ENCODE measurements at regions not wholly inside any gene's neighbourhood (a gene's known extent, or its start where the extent isn't known, plus 50 kb on each side); places are given as distances from the start of the nearest gene placed in this dataset.

DNA sequence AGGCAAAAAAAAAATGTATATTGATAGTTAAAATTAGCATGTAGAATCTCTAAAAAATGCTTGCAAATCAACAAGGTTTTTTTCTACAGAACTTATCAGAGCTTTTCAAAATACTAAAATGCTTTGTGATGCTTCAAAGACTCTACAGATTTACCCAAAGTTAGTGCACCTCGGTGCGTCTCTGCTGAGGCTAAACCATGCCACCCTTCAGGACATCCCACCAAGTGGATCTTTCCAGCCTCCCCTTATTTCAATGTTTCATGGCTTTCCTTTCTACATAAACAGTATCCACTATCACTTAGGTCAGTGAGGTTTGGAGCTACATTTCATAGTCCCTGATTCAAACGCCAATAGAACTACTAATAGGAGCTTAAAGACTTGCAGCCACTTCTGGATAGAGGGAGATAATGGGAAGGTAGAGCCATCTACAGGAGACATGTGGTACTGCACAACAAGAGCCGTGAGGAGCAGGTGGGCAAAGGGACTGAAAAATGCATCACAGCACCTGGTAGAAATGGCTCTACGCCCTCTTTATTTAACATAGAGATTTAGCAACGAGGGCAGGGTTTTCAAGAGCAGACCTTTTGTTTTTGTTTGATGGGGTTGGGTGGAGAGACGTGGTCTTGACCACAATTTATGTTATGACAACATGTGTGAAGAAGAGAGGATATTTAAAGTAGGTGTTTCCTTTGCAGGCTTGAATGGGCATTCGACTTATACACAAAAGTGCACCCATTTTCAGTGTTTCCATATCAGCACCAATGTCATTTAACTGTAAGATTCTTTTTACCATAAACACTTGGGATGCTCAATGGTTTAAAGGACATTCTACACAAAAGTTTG is 56.1 kb upstream of the SLC35G4 start:
- Histone ChIP-seq H3K27me3 (ENCODE audit: low read depth, low read length) (no peaks in the 10 kb centered on the region), H3K27ac (ENCODE audit: low read length) (no peak overlapping the region)

GRCh38 chr18:11548916-11549551 is 60.4 kb upstream of the SLC35G4 start:
- Histone ChIP-seq H3K27me3 (ENCODE audit: low read depth, low read length) (no peaks in the 10 kb centered on the region), H3K4me1 (ENCODE audit: control insufficient read depth in 1 of 2, insufficient read depth in 2 of 2, low read length in 2 of 2) (no peaks in the 10 kb centered on the region), H3K27ac (ENCODE audit: low read length) (no peak overlapping the region), H3K9me3 (ENCODE audit: control insufficient read depth in 1 of 2, low read length in 2 of 2) (peaks cover 5% of the 10 kb centered on the region in 2 donors), H3K36me3 (ENCODE audit: control insufficient read depth in 1 of 2, insufficient read depth in 2 of 2, low read length in 2 of 2) (no peaks in the 10 kb centered on the region), H3K4me3 (ENCODE audit: low read depth in 1 of 2, low read length in 2 of 2) (no peak overlapping the region)

More for the DNA sequence above, 56.1 kb upstream of the SLC35G4 start:
- Histone ChIP-seq H3K36me3 (ENCODE audit: control insufficient read depth in 1 of 2, insufficient read depth in 2 of 2, low read length in 2 of 2) (no peaks in the 10 kb centered on the region), H3K4me1 (ENCODE audit: control insufficient read depth in 1 of 2, insufficient read depth in 2 of 2, low read length in 2 of 2) (no peaks in the 10 kb centered on the region), H3K4me3 (ENCODE audit: low read depth in 1 of 2, low read length in 2 of 2) (no peak overlapping the region), H3K9me3 (ENCODE audit: control insufficient read depth in 1 of 2, low read length in 2 of 2) (no peaks in the 10 kb centered on the region)

- no peak overlapping the region for H3K4me3 ChIP-seq (ENCODE audit: low read depth in 1 of 2, low read length in 2 of 2)
- no peaks in the 10 kb centered on the region for H3K36me3 ChIP-seq (ENCODE audit: control insufficient read depth in 1 of 2, insufficient read depth in 2 of 2, low read length in 2 of 2)
- peaks cover 6 to 10% of the 10 kb centered on the region in 2 donors for H3K9me3 ChIP-seq (ENCODE audit: control insufficient read depth in 1 of 2, low read length in 2 of 2)
- H3K27ac ChIP-seq (ENCODE audit: low read length) = no peak overlapping the region
- H3K27me3 ChIP-seq (ENCODE audit: low read depth, low read length) = no peaks in the 10 kb centered on the region
- no peaks in the 10 kb centered on the region for H3K4me1 ChIP-seq (ENCODE audit: control insufficient read depth in 1 of 2, insufficient read depth in 2 of 2, low read length in 2 of 2)
These were observed 61.0 kb upstream of the SLC35G4 start for GRCh38 chr18:11548396-11548795.

DNA sequence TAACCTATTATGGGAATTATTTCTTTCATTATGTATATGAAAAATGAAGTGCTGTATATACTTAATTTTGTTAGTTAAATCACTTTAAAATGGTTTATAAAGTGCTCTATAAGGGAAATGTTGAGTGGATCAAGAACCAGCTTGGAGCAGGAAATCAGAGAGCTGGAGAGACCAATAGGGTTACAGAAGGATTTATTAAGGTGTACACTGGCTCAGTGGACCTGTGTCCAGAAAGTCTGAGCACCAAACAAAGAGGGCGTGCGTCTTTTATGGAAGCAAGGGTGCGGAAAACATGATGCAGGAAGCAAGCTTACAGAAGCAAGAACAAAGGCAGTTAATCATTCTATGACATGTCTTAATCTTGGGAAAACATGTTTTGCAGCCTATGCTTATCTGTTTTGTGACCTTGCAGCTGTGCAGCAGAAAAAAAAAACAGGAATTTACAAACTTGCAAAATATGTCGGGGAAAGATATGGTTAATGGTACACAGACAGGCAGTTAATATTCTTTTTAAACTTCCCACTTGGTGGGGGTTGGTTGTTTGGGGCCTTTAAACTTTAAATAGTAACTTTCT is 65.2 kb upstream of the SLC35G4 start:
- Histone ChIP-seq H3K27ac (ENCODE audit: low read length) (no peak overlapping the region), H3K4me1 (ENCODE audit: control insufficient read depth in 1 of 2, insufficient read depth in 2 of 2, low read length in 2 of 2) (no peaks in the 10 kb centered on the region), H3K36me3 (ENCODE audit: control insufficient read depth in 1 of 2, insufficient read depth in 2 of 2, low read length in 2 of 2) (no peaks in the 10 kb centered on the region), H3K27me3 (ENCODE audit: low read depth, low read length) (no peaks in the 10 kb centered on the region), H3K4me3 (ENCODE audit: low read depth in 1 of 2, low read length in 2 of 2) (no peak overlapping the region), H3K9me3 (ENCODE audit: control insufficient read depth in 1 of 2, low read length in 2 of 2) (peaks cover 6 to 13% of the 10 kb centered on the region in 2 donors)

GRCh38 chr18:11541179-11541578 is 68.2 kb upstream of the SLC35G4 start:
- Histone ChIP-seq H3K27ac (ENCODE audit: low read length) (no peak overlapping the region), H3K4me1 (ENCODE audit: control insufficient read depth in 1 of 2, insufficient read depth in 2 of 2, low read length in 2 of 2) (no peaks in the 10 kb centered on the region), H3K9me3 (ENCODE audit: control insufficient read depth in 1 of 2, low read length in 2 of 2) (peaks cover 6 to 13% of the 10 kb centered on the region in 2 donors), H3K36me3 (ENCODE audit: control insufficient read depth in 1 of 2, insufficient read depth in 2 of 2, low read length in 2 of 2) (no peaks in the 10 kb centered on the region), H3K4me3 (ENCODE audit: low read depth in 1 of 2, low read length in 2 of 2) (no peak overlapping the region), H3K27me3 (ENCODE audit: low read depth, low read length) (no peaks in the 10 kb centered on the region)

- Histone ChIP-seq H3K4me3 (ENCODE audit: low read depth in 1 of 2, low read length in 2 of 2) (no peak overlapping the region), H3K36me3 (ENCODE audit: control insufficient read depth in 1 of 2, insufficient read depth in 2 of 2, low read length in 2 of 2) (no peaks in the 10 kb centered on the region), H3K4me1 (ENCODE audit: control insufficient read depth in 1 of 2, insufficient read depth in 2 of 2, low read length in 2 of 2) (no peaks in the 10 kb centered on the region), H3K27me3 (ENCODE audit: low read depth, low read length) (no peaks in the 10 kb centered on the region), H3K27ac (ENCODE audit: low read length) (no peak overlapping the region), H3K9me3 (ENCODE audit: control insufficient read depth in 1 of 2, low read length in 2 of 2) (no peaks in the 10 kb centered on the region)
These were observed 75.4 kb upstream of the SLC35G4 start for GRCh38 chr18:11533942-11534496.

- no peaks in the 10 kb centered on the region for H3K27me3 ChIP-seq (ENCODE audit: low read depth, low read length)
- H3K4me3 ChIP-seq (ENCODE audit: low read depth in 1 of 2, low read length in 2 of 2) = no peak overlapping the region
- no peaks in the 10 kb centered on the region for H3K9me3 ChIP-seq (ENCODE audit: control insufficient read depth in 1 of 2, low read length in 2 of 2)
- no peaks in the 10 kb centered on the region for H3K4me1 ChIP-seq (ENCODE audit: control insufficient read depth in 1 of 2, insufficient read depth in 2 of 2, low read length in 2 of 2)
- no peaks in the 10 kb centered on the region for H3K36me3 ChIP-seq (ENCODE audit: control insufficient read depth in 1 of 2, insufficient read depth in 2 of 2, low read length in 2 of 2)
- no peak overlapping the region for H3K27ac ChIP-seq (ENCODE audit: low read length)
These were observed 75.9 kb upstream of the SLC35G4 start for GRCh38 chr18:11533513-11533890.

DNA sequence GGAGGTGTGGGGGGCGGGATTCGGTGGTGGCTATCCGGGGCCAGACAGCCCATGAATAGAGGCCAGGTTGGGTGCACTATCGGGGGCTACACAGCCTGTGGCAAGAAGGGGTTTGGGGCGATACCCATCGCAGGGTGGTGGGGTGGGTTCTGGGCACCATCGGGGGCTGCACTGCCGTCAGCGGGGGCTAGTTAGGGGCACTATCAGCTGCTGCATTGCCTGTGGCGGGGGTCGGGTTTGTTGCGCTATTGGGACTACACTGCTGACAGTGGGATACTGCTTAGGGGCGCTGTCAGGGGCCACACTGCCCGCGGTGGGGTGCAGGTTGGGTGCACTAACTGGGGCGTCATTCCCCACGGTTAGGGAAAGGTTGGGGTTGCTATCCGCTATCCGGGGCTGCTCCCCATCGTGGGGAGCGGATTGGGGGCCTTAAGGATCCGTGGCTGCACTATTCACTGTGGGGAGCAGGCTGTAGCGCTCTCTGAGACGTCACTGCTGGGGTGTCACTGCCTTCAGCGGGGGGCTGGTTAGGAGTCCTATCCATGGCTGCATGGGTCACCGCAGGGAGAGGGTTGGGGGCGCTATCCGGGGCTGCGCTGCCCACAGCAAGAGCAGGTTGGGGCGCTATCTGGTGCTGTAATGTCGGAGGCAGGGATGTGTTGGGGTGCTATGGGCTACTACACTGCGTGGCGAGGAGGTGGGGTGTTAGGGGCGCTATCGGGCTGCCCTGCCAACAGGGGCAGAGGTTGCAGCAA is 76.5 kb upstream of the SLC35G4 start:
- Histone ChIP-seq H3K9me3 (ENCODE audit: control insufficient read depth in 1 of 2, low read length in 2 of 2) (no peaks in the 10 kb centered on the region), H3K27ac (ENCODE audit: low read length) (no peak overlapping the region), H3K36me3 (ENCODE audit: control insufficient read depth in 1 of 2, insufficient read depth in 2 of 2, low read length in 2 of 2) (no peaks in the 10 kb centered on the region), H3K4me1 (ENCODE audit: control insufficient read depth in 1 of 2, insufficient read depth in 2 of 2, low read length in 2 of 2) (no peaks in the 10 kb centered on the region), H3K4me3 (ENCODE audit: low read depth in 1 of 2, low read length in 2 of 2) (no peak overlapping the region), H3K27me3 (ENCODE audit: low read depth, low read length) (no peaks in the 10 kb centered on the region)

DNA sequence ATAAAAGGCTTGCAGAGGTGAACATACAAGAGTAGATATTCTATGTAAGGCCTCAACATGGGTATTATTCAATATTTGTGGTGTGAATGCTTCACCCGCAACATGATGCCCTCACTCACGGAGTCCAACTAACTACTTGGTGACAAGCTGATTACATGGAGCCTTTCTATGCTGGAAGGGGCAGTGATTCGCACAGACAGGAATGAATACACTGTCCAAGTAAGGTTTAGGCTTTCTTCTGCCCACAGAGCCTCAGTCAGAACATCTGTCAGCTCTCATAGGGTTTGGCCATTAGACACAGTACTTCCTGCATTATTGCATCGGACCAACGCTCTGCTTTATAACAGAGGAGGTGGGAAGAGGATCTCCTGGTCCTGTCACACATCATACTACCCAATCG is 80.3 kb upstream of the SLC35G4 start:
- no peaks in the 10 kb centered on the region for H3K27me3 ChIP-seq (ENCODE audit: low read depth, low read length)
- no peaks in the 10 kb centered on the region for H3K4me1 ChIP-seq (ENCODE audit: control insufficient read depth in 1 of 2, insufficient read depth in 2 of 2, low read length in 2 of 2)
- no peaks in the 10 kb centered on the region for H3K9me3 ChIP-seq (ENCODE audit: control insufficient read depth in 1 of 2, low read length in 2 of 2)
- no peak overlapping the region for H3K27ac ChIP-seq (ENCODE audit: low read length)
- no peak overlapping the region for H3K4me3 ChIP-seq (ENCODE audit: low read depth in 1 of 2, low read length in 2 of 2)
- H3K36me3 ChIP-seq (ENCODE audit: control insufficient read depth in 1 of 2, insufficient read depth in 2 of 2, low read length in 2 of 2) = no peaks in the 10 kb centered on the region

DNA sequence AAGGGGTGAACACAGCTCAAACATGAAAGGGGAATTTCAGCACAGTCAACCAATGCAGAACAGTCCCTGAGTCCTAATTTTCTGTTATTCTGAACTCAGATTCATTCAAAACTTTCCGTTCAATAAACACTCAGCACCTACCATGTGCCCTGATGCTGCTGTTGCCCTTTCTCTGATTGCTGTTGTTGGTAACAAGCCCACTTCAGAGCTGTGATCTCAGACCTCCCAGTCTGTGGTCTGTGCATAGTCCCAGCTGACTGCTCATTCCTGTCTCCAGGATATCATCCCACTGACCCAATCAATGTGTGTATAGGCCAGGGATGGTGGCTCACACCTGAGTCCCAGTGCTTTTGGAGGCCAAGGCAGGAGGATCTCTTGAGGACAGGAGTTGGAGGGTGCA is 82.7 kb upstream of the SLC35G4 start:
- H3K4me1 ChIP-seq (ENCODE audit: control insufficient read depth in 1 of 2, insufficient read depth in 2 of 2, low read length in 2 of 2) = no peaks in the 10 kb centered on the region
- H3K36me3 ChIP-seq (ENCODE audit: control insufficient read depth in 1 of 2, insufficient read depth in 2 of 2, low read length in 2 of 2) = no peaks in the 10 kb centered on the region
- H3K4me3 ChIP-seq (ENCODE audit: low read depth in 1 of 2, low read length in 2 of 2) = no peak overlapping the region
- H3K9me3 ChIP-seq (ENCODE audit: control insufficient read depth in 1 of 2, low read length in 2 of 2) = no peaks in the 10 kb centered on the region
- H3K27me3 ChIP-seq (ENCODE audit: low read depth, low read length) = no peaks in the 10 kb centered on the region
- no peak overlapping the region for H3K27ac ChIP-seq (ENCODE audit: low read length)

- no peak overlapping the region for H3K27ac ChIP-seq (ENCODE audit: low read length)
- no peaks in the 10 kb centered on the region for H3K9me3 ChIP-seq (ENCODE audit: control insufficient read depth in 1 of 2, low read length in 2 of 2)
- no peaks in the 10 kb centered on the region for H3K27me3 ChIP-seq (ENCODE audit: low read depth, low read length)
- H3K4me1 ChIP-seq (ENCODE audit: control insufficient read depth in 1 of 2, insufficient read depth in 2 of 2, low read length in 2 of 2) = no peaks in the 10 kb centered on the region
- H3K36me3 ChIP-seq (ENCODE audit: control insufficient read depth in 1 of 2, insufficient read depth in 2 of 2, low read length in 2 of 2) = no peaks in the 10 kb centered on the region
- H3K4me3 ChIP-seq (ENCODE audit: low read depth in 1 of 2, low read length in 2 of 2) = no peak overlapping the region
These were observed 85.6 kb upstream of the SLC35G4 start for GRCh38 chr18:11523804-11524203.

Data from muscle layer of duodenum (tissue), 2 donors.